GM10266 (cell line): ENCODE measurements at regions not wholly inside any gene's neighbourhood (a gene's known extent, or its start where the extent isn't known, plus 50 kb on each side); places are given as distances from the start of the nearest gene placed in this dataset.

Experiments
- DNase-seq: peaks from one replicate; pipeline ENCODE4 v3.0.0; 2012; ENCODE audit errors: extremely low spot score
- CTCF ChIP-seq: IDR thresholded peaks from 2 replicates; pipeline ENCODE4 v1.5.1; 2012; ENCODE audit warnings: mild to moderate bottlenecking, low read depth; ENCODE audit not compliant: control insufficient read depth, insufficient read depth; ENCODE audit errors: missing control alignments

DNA sequence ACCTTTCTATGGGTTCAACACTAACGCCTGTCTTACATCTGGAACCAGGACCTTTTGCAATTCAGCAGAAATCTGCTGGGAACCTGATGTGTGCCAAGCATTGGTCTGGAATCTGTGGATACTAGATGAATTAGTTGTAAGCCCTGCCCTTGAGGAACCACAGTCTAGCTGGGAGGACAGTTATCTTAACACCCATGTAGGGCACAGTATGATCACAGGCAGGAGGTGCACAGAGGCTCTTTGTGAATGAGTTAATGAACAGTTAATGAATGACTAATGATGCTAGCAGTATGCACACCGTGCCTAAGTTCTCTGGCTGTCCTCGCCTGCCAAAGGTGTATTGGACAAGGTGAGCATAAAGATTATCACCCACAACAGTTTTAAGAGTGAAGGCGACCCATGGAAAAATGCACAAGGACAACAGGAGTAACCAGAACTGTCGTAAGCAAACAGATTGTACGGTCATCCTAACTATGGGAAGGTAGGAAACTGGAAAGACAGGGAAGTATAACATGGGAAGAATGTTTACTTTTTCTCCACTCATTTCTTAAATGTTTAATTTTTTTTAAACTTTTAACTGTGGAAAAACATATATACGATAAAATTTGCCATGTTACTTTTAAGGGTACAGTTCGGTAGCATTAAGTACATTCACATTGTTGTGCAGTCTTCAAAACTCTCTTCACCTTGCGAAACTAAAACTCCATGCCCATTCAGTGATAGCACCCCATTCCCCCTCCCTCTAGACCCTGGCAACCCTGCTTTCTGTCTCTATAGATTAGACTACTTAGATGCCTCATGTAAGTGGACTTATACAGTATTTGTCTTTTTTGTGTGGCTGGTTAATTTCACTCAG, 139.9 kb downstream of the CXCL12 start:
- TF ChIP-seq CTCF = no peak
- no peak for DNase-seq

- DNase-seq = no peak
- TF ChIP-seq CTCF = no peak
These were observed 140.9 kb downstream of the CXCL12 start for GRCh38 chr10:44243851-44244510.

GRCh38 chr10:44242826-44243225, 142.1 kb downstream of the CXCL12 start:
- no peak for TF ChIP-seq CTCF
- DNase-seq = no peak

DNA sequence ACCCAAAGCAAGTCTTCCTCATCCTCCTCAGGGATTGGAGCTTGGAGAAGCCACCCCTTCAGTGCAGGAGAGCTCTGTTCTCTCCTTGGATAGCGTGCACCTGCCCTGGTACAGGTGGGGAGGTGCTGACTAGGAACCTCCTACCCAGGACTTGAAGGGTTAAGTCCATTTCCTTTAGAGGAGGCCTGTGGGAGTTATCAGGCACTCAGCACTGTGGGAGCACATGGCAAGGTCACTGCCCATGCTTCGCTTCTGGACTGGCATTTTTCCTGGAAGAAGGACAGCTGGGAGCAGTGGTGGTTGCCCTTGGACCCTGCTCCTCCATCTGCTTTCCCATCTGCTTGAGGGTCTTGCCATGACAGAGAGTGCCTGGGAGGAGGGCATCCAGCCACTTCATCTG, 142.8 kb downstream of the CXCL12 start:
- no peak for TF ChIP-seq CTCF
- no peak for DNase-seq

DNA sequence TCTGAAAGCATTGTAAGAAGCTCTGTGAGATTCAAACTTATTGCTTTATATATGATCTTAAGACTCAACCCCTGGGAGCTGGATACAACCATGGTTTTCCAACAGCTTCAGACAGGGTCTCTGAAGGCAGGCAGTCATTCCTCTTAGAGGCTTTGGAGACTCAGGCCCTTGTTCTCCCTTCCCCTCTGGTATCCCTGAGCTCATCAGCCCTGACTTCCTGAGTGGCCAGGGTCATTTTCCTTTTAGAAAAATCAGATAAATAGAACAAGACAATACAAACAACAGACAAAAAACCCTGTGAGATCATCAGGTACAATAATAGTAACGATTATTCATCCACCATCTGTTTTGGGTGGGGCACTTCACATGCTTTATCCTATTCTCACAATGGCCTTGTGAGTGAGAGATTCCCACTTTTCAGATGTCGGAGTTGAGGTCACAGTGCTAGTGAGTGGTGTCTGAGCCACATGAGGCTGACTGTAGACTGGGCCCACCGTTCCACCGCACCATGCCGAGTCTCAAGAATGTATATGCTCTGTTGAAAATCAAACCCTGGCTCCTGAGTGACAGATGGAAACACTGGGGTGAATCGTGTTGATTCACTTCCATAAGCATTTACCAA, 144.2 kb downstream of the CXCL12 start:
- TF ChIP-seq CTCF = no peak
- DNase-seq = no peak

- no peak for DNase-seq
These were observed 146.7 kb downstream of the CXCL12 start for GRCh38 chr10:44238212-44238611.

More at GRCh38 chr10:44238212-44238611, 146.7 kb downstream of the CXCL12 start:
- no peak for TF ChIP-seq CTCF
